H1 (cell line): ENCODE measurements at regions not wholly inside any gene's neighbourhood (a gene's known extent, or its start where the extent isn't known, plus 50 kb on each side); places are given as distances from the start of the nearest gene placed in this dataset.

Experiments used
- CTCF ChIA-PET: fragments of 300-600 bp; sonication (Branson Sonifier 250); formaldehyde crosslinking; loops from one replicate; lab custom pipeline; 2021; ENCODE audit not compliant: partially characterized antibody; lab: Charles Lee
- POLR2A ChIA-PET: fragments of 300-600 bp; sonication (Branson Sonifier 250); formaldehyde crosslinking; loops from one replicate; lab custom pipeline; 2021; ENCODE audit warnings: inconsistent platforms; ENCODE audit not compliant: partially characterized antibody; lab: Charles Lee
- DNase-seq, 2 experiments: peaks; one replicate each; pipeline versions ENCODE4 v3.0.0 to v3.0.0-alpha.2; 2010 to 2022; ENCODE audit warnings: low spot score in 2 of 2, low read depth in 1 of 2, mixed read lengths in 1 of 2
- FAIRE-seq: peaks from 2 replicates; lab custom pipeline; 2011; peaks lifted over from hg19 to GRCh38; lab: Jason Lieb, UNC
- H2AFZ ChIP-seq: 2 replicates; pipeline ENCODE4 v1.8.1; 2012; ENCODE audit warnings: low read length, inconsistent platforms
- H2AK5ac ChIP-seq: 2 replicates; pipeline ENCODE4 v1.6.1; 2013; ENCODE audit warnings: low read depth, low read length
- H2BK120ac ChIP-seq: replicated peaks from 2 replicates; pipeline ENCODE3; 2013; ENCODE audit warnings: low read depth, low read length, inconsistent platforms
- H2BK12ac ChIP-seq: 2 replicates; pipeline ENCODE4 v1.6.1; 2013; ENCODE audit warnings: low read depth, low read length
- H2BK15ac ChIP-seq: 2 replicates; pipeline ENCODE4 v1.6.1; 2013; ENCODE audit warnings: low read length
- H2BK20ac ChIP-seq: 2 replicates; pipeline ENCODE4 v1.6.1; 2013; ENCODE audit warnings: low read length
- H2BK5ac ChIP-seq: 2 replicates; pipeline ENCODE4 v1.6.1; 2013; ENCODE audit warnings: low read depth, low read length
- H3K14ac ChIP-seq: 2 replicates; pipeline ENCODE4 v1.6.1; 2013; ENCODE audit warnings: inconsistent platforms; ENCODE audit not compliant: insufficient read length
- H3K18ac ChIP-seq: 2 replicates; pipeline ENCODE4 v1.6.1; 2013; ENCODE audit warnings: low read length; ENCODE audit errors: extremely low read depth
- H3K23ac ChIP-seq: 2 replicates; pipeline ENCODE4 v1.6.1; 2013; ENCODE audit warnings: inconsistent platforms; ENCODE audit not compliant: insufficient read length
- H3K23me2 ChIP-seq: 2 replicates; pipeline ENCODE4 v1.6.1; 2013; ENCODE audit warnings: low read depth, low read length
- H3K27ac ChIP-seq: 2 replicates; pipeline ENCODE4 v1.6.1; 2011; ENCODE audit warnings: low read depth, low read length, inconsistent platforms
- H3K27me3 ChIP-seq, 4 experiments: replicated peaks in 1 of 4; 1 replicate in 1 of 4; 2 replicates in 3 of 4; pipeline versions ENCODE4 v1.6.1 to v1.8.1; 2011 to 2013; ENCODE audit warnings: low read length in 3 of 4, mild to moderate bottlenecking in 3 of 4, inconsistent platforms in 2 of 4, mixed read lengths in 2 of 4, moderate library complexity in 1 of 4; ENCODE audit not compliant: control insufficient read depth in 3 of 4, insufficient read depth in 3 of 4; ENCODE audit errors: extremely low read depth in 1 of 4
- H3K36me3 ChIP-seq, 4 experiments: 2 replicates each; pipeline versions ENCODE4 v1.6.1 to v1.8.1; 2011 to 2013; ENCODE audit warnings: mild to moderate bottlenecking in 4 of 4, low read length in 3 of 4, moderate library complexity in 2 of 4, control low read depth in 1 of 4, inconsistent platforms in 1 of 4; ENCODE audit not compliant: insufficient read depth in 4 of 4, control insufficient read depth in 2 of 4
- H3K4ac ChIP-seq: replicated peaks from 2 replicates; pipeline ENCODE3; 2013; ENCODE audit warnings: low read length, low read depth, mixed read lengths, inconsistent platforms; ENCODE audit not compliant: insufficient read length
- H3K4me1 ChIP-seq, 4 experiments: replicated peaks in 1 of 4; 1 replicate in 1 of 4; 2 replicates in 3 of 4; pipeline versions ENCODE4 v1.6.1 to v1.8.1; 2011 to 2013; ENCODE audit warnings: low read length in 3 of 4, inconsistent platforms in 2 of 4, mixed read lengths in 1 of 4; ENCODE audit not compliant: insufficient read depth in 4 of 4, control insufficient read depth in 3 of 4
- H3K4me2 ChIP-seq, 2 experiments: 2 replicates each; pipeline versions ENCODE4 v1.6.1 to v1.8.1; 2011 to 2013; ENCODE audit warnings: low read depth in 2 of 2, low read length in 2 of 2, control low read depth in 1 of 2, inconsistent platforms in 1 of 2, mild to moderate bottlenecking in 1 of 2; ENCODE audit not compliant: insufficient read depth in 1 of 2
- H3K4me3 ChIP-seq, 4 experiments: fragments of 200-600, 300-600 bp in 1 of 4; sonication (generic), shearing (Covaris generic), sonication (Bioruptor Twin) in 1 of 4; 2 replicates each; pipeline versions ENCODE4 v1.5.1 to v1.8.1; 2011 to 2016; ENCODE audit warnings: low read length in 4 of 4, low read depth in 3 of 4, control low read depth in 2 of 4, inconsistent platforms in 2 of 4, mild to moderate bottlenecking in 2 of 4, mixed read lengths in 1 of 4, moderate library complexity in 1 of 4; ENCODE audit not compliant: insufficient read depth in 2 of 4; ENCODE audit errors: extremely low read depth in 1 of 4
- H3K56ac ChIP-seq: replicated peaks from 2 replicates; pipeline ENCODE3; 2013; ENCODE audit warnings: low read depth, mild to moderate bottlenecking, mixed read lengths, low read length, inconsistent platforms; ENCODE audit not compliant: insufficient read length
- H3K79me1 ChIP-seq: 2 replicates; pipeline ENCODE4 v1.6.1; 2013; ENCODE audit warnings: low read depth, low read length, control low read depth
- H3K79me2 ChIP-seq, 2 experiments: 2 replicates each; pipeline versions ENCODE4 v1.6.1 to v1.8.1; 2012 to 2013; ENCODE audit warnings: low read length in 2 of 2, mild to moderate bottlenecking in 2 of 2, inconsistent platforms in 1 of 2; ENCODE audit not compliant: insufficient read depth in 2 of 2, control insufficient read depth in 1 of 2
- H3K9ac ChIP-seq, 4 experiments: replicated peaks in 1 of 4; 1 replicate in 1 of 4; 2 replicates in 3 of 4; pipeline versions ENCODE4 v1.6.1 to v1.8.1; 2011 to 2013; ENCODE audit warnings: low read depth in 3 of 4, low read length in 3 of 4, control low read depth in 2 of 4, mild to moderate bottlenecking in 2 of 4, moderate library complexity in 2 of 4, inconsistent platforms in 1 of 4; ENCODE audit errors: extremely low read depth in 1 of 4
- H3K9me3 ChIP-seq, 2 experiments: 2 replicates each; pipeline versions ENCODE4 v1.6.1 to v1.8.1; 2012 to 2013; ENCODE audit warnings: mild to moderate bottlenecking in 2 of 2, moderate library complexity in 2 of 2, control low read depth in 1 of 2, inconsistent platforms in 1 of 2, low read depth in 1 of 2, low read length in 1 of 2, mixed read lengths in 1 of 2; ENCODE audit not compliant: insufficient read depth in 2 of 2
- H4K20me1 ChIP-seq, 2 experiments: replicated peaks in 1 of 2; 2 replicates each; pipeline versions ENCODE3 to v1.8.1; 2011 to 2013; ENCODE audit warnings: inconsistent platforms in 2 of 2, low read length in 2 of 2, mild to moderate bottlenecking in 1 of 2; ENCODE audit not compliant: insufficient read depth in 2 of 2, control insufficient read depth in 1 of 2
- H4K5ac ChIP-seq: 2 replicates; pipeline ENCODE4 v1.6.1; 2013; ENCODE audit warnings: low read length, low read depth, mixed read lengths, inconsistent platforms; ENCODE audit not compliant: insufficient read length
- H4K8ac ChIP-seq: 2 replicates; pipeline ENCODE4 v1.8.0; 2013; ENCODE audit warnings: mild to moderate bottlenecking, moderate library complexity, low read length, inconsistent platforms; ENCODE audit not compliant: insufficient read depth; ENCODE audit errors: extremely low read depth
- H4K91ac ChIP-seq: replicated peaks from 2 replicates; pipeline ENCODE3; 2013; ENCODE audit warnings: low read length, mixed read lengths, inconsistent platforms; ENCODE audit not compliant: insufficient read length
- BCL11A ChIP-seq, 2 experiments: IDR thresholded peaks; one replicate each; pipeline ENCODE4 v1.6.1; 2011; ENCODE audit warnings: low read depth in 2 of 2, low read length in 2 of 2, mild to moderate bottlenecking in 2 of 2
- CHD1 ChIP-seq: IDR thresholded peaks from 2 replicates; pipeline ENCODE4 v1.6.1; 2012; ENCODE audit warnings: low read depth, low read length, improper control_type of control experiment
- WGBS, 2 experiments: shearing (Covaris generic) in 1 of 2; methylation state at CpG; one replicate each; pipeline versions ENCODE4 v1.1.6 to v1.1.7; 2013 to 2015; ENCODE audit warnings: low lambda C conversion rate in 2 of 2, mixed read lengths in 2 of 2, inconsistent platforms in 1 of 2, low coverage in 1 of 2, missing lambda C conversion rate in 1 of 2; ENCODE audit not compliant: insufficient replicate concordance in 2 of 2, insufficient coverage in 1 of 2, insufficient read length in 1 of 2; ENCODE audit errors: extremely low coverage in 1 of 2, missing lambda C conversion rate in 1 of 2; 5-methylcytosine and 5-hydroxymethylcytosine counted together

DNA sequence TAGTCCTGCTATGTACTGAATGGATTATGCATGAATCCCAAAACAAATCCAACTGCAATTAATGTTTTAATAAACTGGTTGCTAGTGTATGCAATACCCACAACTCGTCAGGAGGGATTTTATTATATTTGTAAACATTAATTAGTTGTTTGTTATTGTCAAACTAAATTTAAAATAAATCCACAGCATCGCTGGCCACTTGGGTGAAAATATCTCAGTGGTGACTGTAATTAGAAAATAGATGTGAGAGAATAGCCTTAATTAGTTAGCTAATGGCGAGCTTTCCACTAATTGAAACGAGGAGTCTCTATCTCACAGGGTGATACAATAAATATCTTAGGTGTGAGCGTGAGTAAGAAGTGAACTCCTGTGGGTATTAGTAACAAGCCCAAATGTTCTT is 176.8 kb downstream of the LINC00237 start:
- no peak overlapping the region for H4K8ac ChIP-seq
- H4K91ac ChIP-seq, result no peak overlapping the region
- H2AK5ac ChIP-seq, result no peak overlapping the region
- H3K56ac ChIP-seq, result no peak overlapping the region
- H2BK5ac ChIP-seq, result no peak overlapping the region
- H3K27ac ChIP-seq, result no peak overlapping the region
- H3K79me1 ChIP-seq, result no peaks in the 10 kb centered on the region
- H2BK20ac ChIP-seq, result no peak overlapping the region
- H2BK120ac ChIP-seq, result no peak overlapping the region
- no peak overlapping the region for H2AFZ ChIP-seq
- CTCF ChIA-PET, result interaction anchor here (2.2 kb wide), 1 partner anchor 70 kb away, joined by 5 read pairs; no protein-coding TSS in a partner anchor
- no peaks in the 10 kb centered on the region; the same call in 1 of the 2 replicates for H3K23me2 ChIP-seq
- H3K36me3 ChIP-seq, result no peaks in the 10 kb centered on the region
- H3K79me2 ChIP-seq, result no peaks in the 10 kb centered on the region
- H2BK12ac ChIP-seq, result no peak overlapping the region
- DNase-seq (no peak), FAIRE-seq (no peak)
- no peaks in the 10 kb centered on the region for H4K20me1 ChIP-seq
- POLR2A ChIA-PET, result no interaction called here
- H3K23ac ChIP-seq, result no peak overlapping the region
- H3K27me3 ChIP-seq, result no peaks in the 10 kb centered on the region
- no peaks in the 10 kb centered on the region for H3K9me3 ChIP-seq
- no peak overlapping the region for H3K14ac ChIP-seq
- TF ChIP-seq CHD1, result no peak
- TF ChIP-seq BCL11A (IDR thresholded peaks at IDR 0.05; ENCODE audit: low read depth in 2 of 2, low read length in 2 of 2), result no peak
- H3K4me1 ChIP-seq, result peaks cover 0 to 2% (median 1%) of the 10 kb centered on the region in 4 experiments; a peak in 2 of 7 replicates
- no peak overlapping the region for H3K18ac ChIP-seq
- H3K9ac ChIP-seq, result no peak overlapping the region
- H3K4ac ChIP-seq, result no peak overlapping the region
- no peak overlapping the region for H4K5ac ChIP-seq
- H3K4me3 ChIP-seq, result no peak overlapping the region
- WGBS, 2 experiments, result 89% methylated on average over 5 of the region's 5 CpGs; no CpG with 5 or more reads in 1 of the 2 experiments
- no peak overlapping the region for H2BK15ac ChIP-seq
- no peak overlapping the region for H3K4me2 ChIP-seq
